ENCODE measurements at regions not wholly inside any gene's neighbourhood (a gene's known extent, or its start where the extent isn't known, plus 50 kb on each side); places are given as distances from the start of the nearest gene placed in this dataset.

GRCh38 chr11:128297091-128297651 lies 290.2 kb downstream of the ETS1 start:
- Histone ChIP-seq H3K9me3 (no peaks in the 10 kb centered on the region), H3K4me3 (no peak overlapping the region), H3K36me3 (no peaks in the 10 kb centered on the region), H3K27ac (peak overlapping the region in 1 of 2 donors; percentile 53), H3K4me1 (no peaks in the 10 kb centered on the region), H3K27me3 (no peaks in the 10 kb centered on the region)
- no peak for DNase-seq
- TF ChIP-seq POLR2A (IDR thresholded peaks at IDR 0.05) (no peak), CTCF (IDR thresholded peaks at IDR 0.05) (no peak)
- intact Hi-C loops (cut with DNase I; ENCODE audit: low total_unique reads) = no loop called here

- DNase-seq = no peak
- H3K36me3 ChIP-seq = no peaks in the 10 kb centered on the region
- intact Hi-C loops (cut with DNase I; ENCODE audit: low total_unique reads) = loop anchor here (5.0 kb wide), 1 partner anchor 343 kb away; no protein-coding TSS in a partner anchor
- no peaks in the 10 kb centered on the region for H3K27me3 ChIP-seq
- no peaks in the 10 kb centered on the region for H3K4me1 ChIP-seq
- H3K9me3 ChIP-seq = no peaks in the 10 kb centered on the region
- no peak overlapping the region for H3K4me3 ChIP-seq
- TF ChIP-seq POLR2A (IDR thresholded peaks at IDR 0.05) (no peak), CTCF (IDR thresholded peaks at IDR 0.05) (no peak)
- H3K27ac ChIP-seq = no peak overlapping the region
Measured at GRCh38 chr11:128294671-128295050, 292.7 kb downstream of the ETS1 start.

GRCh38 chr11:128294001-128294670 lies 293.2 kb downstream of the ETS1 start:
- intact Hi-C loops (cut with DNase I; ENCODE audit: low total_unique reads) = loop anchor here (5.0 kb wide), 1 partner anchor 343 kb away; no protein-coding TSS in a partner anchor

GRCh38 chr11:128291835-128292234 lies 295.5 kb downstream of the ETS1 start:
- intact Hi-C loops (cut with DNase I; ENCODE audit: low total_unique reads) = loop anchor here (5.0 kb wide), 1 partner anchor 345 kb away; no protein-coding TSS in a partner anchor
- Histone ChIP-seq H3K27ac (no peak overlapping the region), H3K27me3 (no peaks in the 10 kb centered on the region), H3K4me1 (no peaks in the 10 kb centered on the region), H3K36me3 (no peaks in the 10 kb centered on the region), H3K9me3 (no peaks in the 10 kb centered on the region), H3K4me3 (no peak overlapping the region)
- no peak for DNase-seq
- no peak for TF ChIP-seq CTCF (IDR thresholded peaks at IDR 0.05)
- TF ChIP-seq POLR2A (IDR thresholded peaks at IDR 0.05) = no peak

More at GRCh38 chr11:128294001-128294670, 293.2 kb downstream of the ETS1 start:
- TF ChIP-seq CTCF (IDR thresholded peaks at IDR 0.05) (no peak), POLR2A (IDR thresholded peaks at IDR 0.05) (no peak)
- no peak overlapping the region for H3K4me3 ChIP-seq
- H3K9me3 ChIP-seq = no peaks in the 10 kb centered on the region
- no peak for DNase-seq
- H3K4me1 ChIP-seq = no peaks in the 10 kb centered on the region
- H3K27ac ChIP-seq = no peak overlapping the region
- no peaks in the 10 kb centered on the region for H3K36me3 ChIP-seq
- no peaks in the 10 kb centered on the region for H3K27me3 ChIP-seq

- intact Hi-C loops (cut with DNase I; ENCODE audit: low total_unique reads) = loop anchor here (5.0 kb wide), 1 partner anchor 346 kb away; no protein-coding TSS in a partner anchor
- Histone ChIP-seq H3K4me3 (no peak overlapping the region), H3K9me3 (no peaks in the 10 kb centered on the region), H3K27me3 (no peaks in the 10 kb centered on the region), H3K27ac (peak overlapping the region in 1 of 2 donors; percentile 43), H3K36me3 (no peaks in the 10 kb centered on the region), H3K4me1 (no peaks in the 10 kb centered on the region)
- no peak for DNase-seq
- TF ChIP-seq POLR2A (IDR thresholded peaks at IDR 0.05) = no peak
- no peak for TF ChIP-seq CTCF (IDR thresholded peaks at IDR 0.05)
Measured at GRCh38 chr11:128291007-128291406, 296.4 kb downstream of the ETS1 start.

Measured in uterus (tissue), 3 donors.